IPS-NIHi7 (cell line): ENCODE measurements at regions not wholly inside any gene's neighbourhood (a gene's known extent, or its start where the extent isn't known, plus 50 kb on each side); places are given as distances from the start of the nearest gene placed in this dataset.

Source experiments
- DNase-seq: peaks from one replicate; pipeline ENCODE4 v3.0.0; 2012; ENCODE audit warnings: mixed read lengths; ENCODE audit errors: extremely low spot score

- peak; percentile 70 for DNase-seq
These were observed 62.6 kb upstream of the SPAG17 start for GRCh38 chr1:118247593-118247992.

DNA sequence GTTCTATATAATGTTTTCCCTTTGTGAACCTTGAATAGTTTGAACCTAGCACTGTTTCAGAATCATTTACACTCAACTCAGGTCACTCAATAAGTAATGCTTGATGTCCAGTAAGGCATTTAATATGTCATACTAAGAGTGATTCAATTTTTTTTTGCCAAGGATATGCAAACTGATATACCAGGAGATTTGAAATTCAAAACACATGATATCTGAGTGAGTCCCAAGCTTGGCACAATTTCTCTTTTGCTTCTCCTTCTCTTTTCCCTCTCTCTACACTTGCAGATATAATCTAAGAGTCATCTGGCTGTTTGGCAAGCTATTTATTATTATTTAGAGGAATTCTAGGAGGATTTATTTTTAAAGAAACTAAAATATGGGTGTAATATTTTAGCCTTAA, 61.6 kb upstream of the SPAG17 start:
- DNase-seq: no peak

- no peak for DNase-seq
These were observed 59.2 kb upstream of the SPAG17 start for GRCh38 chr1:118244194-118244593.

GRCh38 chr1:118243269-118243668, 58.2 kb upstream of the SPAG17 start:
- DNase-seq: no peak
